ENCODE measurements at regions not wholly inside any gene's neighbourhood (a gene's known extent, or its start where the extent isn't known, plus 50 kb on each side); places are given as distances from the start of the nearest gene placed in this dataset.

GRCh38 chr5:2375757-2376250 lies 375.7 kb downstream of the IRX2 start:
- Histone ChIP-seq H3K4me3 (ENCODE audit: low read length) (no peak overlapping the region), H3K27ac (ENCODE audit: low read length) (no peak overlapping the region), H3K36me3 (ENCODE audit: control insufficient read depth, low read depth, low read length) (no peaks in the 10 kb centered on the region), H3K4me1 (ENCODE audit: control insufficient read depth, low read depth, low read length) (no peaks in the 10 kb centered on the region), H3K9me3 (ENCODE audit: control insufficient read depth, low read depth, low read length) (no peaks in the 10 kb centered on the region), H3K27me3 (ENCODE audit: control insufficient read depth, insufficient read depth, low read length) (no peaks in the 10 kb centered on the region), H3K9ac (ENCODE audit: low read length) (no peak overlapping the region)

DNA sequence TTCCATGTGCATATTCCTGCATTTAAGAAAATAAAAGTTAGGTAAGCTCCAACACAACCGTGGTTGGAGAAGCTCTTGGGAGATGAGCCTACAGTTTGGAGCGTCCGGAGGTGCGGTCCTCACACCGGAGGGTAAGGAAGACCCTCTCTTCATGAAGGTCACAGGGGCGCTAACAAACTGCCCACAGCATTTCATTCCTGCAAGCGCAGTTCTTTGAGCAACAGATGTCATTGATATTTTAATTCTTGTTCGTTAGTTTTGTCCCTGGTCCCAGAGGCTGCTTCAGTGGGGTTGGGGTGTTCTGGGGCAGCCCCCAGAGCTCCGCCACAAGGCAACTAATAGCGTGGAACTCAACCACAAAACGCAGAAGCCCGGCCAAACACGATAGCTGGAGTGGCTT lies 376.2 kb downstream of the IRX2 start:
- Histone ChIP-seq H3K4me1 (ENCODE audit: control insufficient read depth, low read depth, low read length) (no peaks in the 10 kb centered on the region), H3K9me3 (ENCODE audit: control insufficient read depth, low read depth, low read length) (no peaks in the 10 kb centered on the region), H3K36me3 (ENCODE audit: control insufficient read depth, low read depth, low read length) (no peaks in the 10 kb centered on the region), H3K4me3 (ENCODE audit: low read length) (no peak overlapping the region), H3K27ac (ENCODE audit: low read length) (no peak overlapping the region), H3K27me3 (ENCODE audit: control insufficient read depth, insufficient read depth, low read length) (no peaks in the 10 kb centered on the region), H3K9ac (ENCODE audit: low read length) (no peak overlapping the region)

- Histone ChIP-seq H3K27me3 (ENCODE audit: control insufficient read depth, insufficient read depth, low read length) (no peaks in the 10 kb centered on the region), H3K4me1 (ENCODE audit: control insufficient read depth, low read depth, low read length) (no peaks in the 10 kb centered on the region), H3K36me3 (ENCODE audit: control insufficient read depth, low read depth, low read length) (no peaks in the 10 kb centered on the region), H3K4me3 (ENCODE audit: low read length) (no peak overlapping the region), H3K27ac (ENCODE audit: low read length) (no peak overlapping the region), H3K9me3 (ENCODE audit: control insufficient read depth, low read depth, low read length) (no peaks in the 10 kb centered on the region), H3K9ac (ENCODE audit: low read length) (no peak overlapping the region)
Measured at GRCh38 chr5:2374703-2375102, 376.8 kb downstream of the IRX2 start.

GRCh38 chr5:2373631-2374030 lies 377.8 kb downstream of the IRX2 start:
- Histone ChIP-seq H3K9ac (ENCODE audit: low read length) (no peak overlapping the region), H3K4me1 (ENCODE audit: control insufficient read depth, low read depth, low read length) (no peaks in the 10 kb centered on the region), H3K36me3 (ENCODE audit: control insufficient read depth, low read depth, low read length) (no peaks in the 10 kb centered on the region), H3K27ac (ENCODE audit: low read length) (no peak overlapping the region), H3K27me3 (ENCODE audit: control insufficient read depth, insufficient read depth, low read length) (no peaks in the 10 kb centered on the region), H3K4me3 (ENCODE audit: low read length) (no peak overlapping the region), H3K9me3 (ENCODE audit: control insufficient read depth, low read depth, low read length) (no peaks in the 10 kb centered on the region)

DNA sequence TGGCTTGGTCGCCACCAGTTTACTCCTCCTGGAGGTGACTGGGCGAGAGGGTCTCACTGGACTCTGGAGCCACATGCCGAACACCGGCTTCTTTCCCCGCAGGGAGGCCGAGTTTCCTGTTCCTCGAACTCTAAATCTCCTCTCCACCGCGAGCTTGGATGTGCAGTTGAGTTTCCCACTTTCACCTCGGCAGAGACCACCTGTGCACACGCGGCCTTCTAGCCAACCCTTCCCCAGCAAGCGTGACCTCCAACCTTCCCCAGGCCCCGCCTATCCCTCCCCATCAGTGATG lies 380.1 kb downstream of the IRX2 start:
- H3K27me3 ChIP-seq (ENCODE audit: control insufficient read depth, insufficient read depth, low read length): no peaks in the 10 kb centered on the region
- H3K9me3 ChIP-seq (ENCODE audit: control insufficient read depth, low read depth, low read length): no peaks in the 10 kb centered on the region
- H3K9ac ChIP-seq (ENCODE audit: low read length): no peak overlapping the region
- no peaks in the 10 kb centered on the region for H3K36me3 ChIP-seq (ENCODE audit: control insufficient read depth, low read depth, low read length)
- no peak overlapping the region for H3K27ac ChIP-seq (ENCODE audit: low read length)
- H3K4me1 ChIP-seq (ENCODE audit: control insufficient read depth, low read depth, low read length): no peaks in the 10 kb centered on the region
- no peak overlapping the region for H3K4me3 ChIP-seq (ENCODE audit: low read length)

DNA sequence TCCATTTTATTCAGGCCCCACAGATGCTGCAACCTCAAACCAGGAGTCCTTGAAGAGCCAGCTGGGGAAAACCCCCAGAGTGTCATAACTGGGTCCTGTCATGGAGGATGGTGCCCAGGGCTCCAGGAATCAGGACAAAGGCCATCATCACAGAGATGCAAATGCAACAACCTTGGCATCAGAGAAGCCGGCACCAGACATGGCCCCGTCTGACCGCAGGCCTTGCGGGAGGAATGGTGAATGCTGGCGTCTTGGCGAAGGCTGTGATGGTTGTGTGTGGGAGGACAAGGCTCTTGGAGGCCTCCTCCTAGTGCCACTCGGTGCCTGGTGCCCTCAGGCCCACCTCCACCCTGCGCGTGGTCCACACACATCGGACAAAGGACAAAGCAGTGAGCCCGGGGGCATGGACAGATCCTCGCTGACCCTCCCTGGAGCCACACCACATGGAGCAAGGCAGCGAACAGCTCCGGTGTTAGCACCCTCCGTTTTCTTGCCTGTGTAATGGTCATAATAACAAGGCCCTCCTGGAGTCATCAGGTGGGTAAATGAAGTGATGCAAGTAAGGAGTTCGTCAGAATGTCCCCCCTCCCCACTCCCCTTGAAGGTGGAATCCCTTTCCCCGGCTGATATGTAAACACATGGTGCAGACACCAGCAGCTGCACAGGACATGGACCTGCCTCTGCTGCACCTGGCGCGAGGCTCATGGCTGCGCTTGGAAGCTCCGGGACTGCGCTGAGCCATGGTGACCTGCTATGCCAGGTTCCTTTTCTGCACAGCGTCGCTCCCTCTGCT lies 380.7 kb downstream of the IRX2 start:
- H3K9me3 ChIP-seq (ENCODE audit: control insufficient read depth, low read depth, low read length): no peaks in the 10 kb centered on the region
- no peak overlapping the region for H3K27ac ChIP-seq (ENCODE audit: low read length)
- H3K4me3 ChIP-seq (ENCODE audit: low read length): no peak overlapping the region

GRCh38 chr5:2369178-2369577 lies 382.3 kb downstream of the IRX2 start:
- no peak overlapping the region for H3K9ac ChIP-seq (ENCODE audit: low read length)
- H3K4me3 ChIP-seq (ENCODE audit: low read length): no peak overlapping the region
- H3K36me3 ChIP-seq (ENCODE audit: control insufficient read depth, low read depth, low read length): no peaks in the 10 kb centered on the region
- peaks cover 2% of the 10 kb centered on the region for H3K9me3 ChIP-seq (ENCODE audit: control insufficient read depth, low read depth, low read length)
- H3K27me3 ChIP-seq (ENCODE audit: control insufficient read depth, insufficient read depth, low read length): no peaks in the 10 kb centered on the region
- no peaks in the 10 kb centered on the region for H3K4me1 ChIP-seq (ENCODE audit: control insufficient read depth, low read depth, low read length)
- H3K27ac ChIP-seq (ENCODE audit: low read length): no peak overlapping the region

More for the DNA sequence above, 380.7 kb downstream of the IRX2 start:
- H3K36me3 ChIP-seq (ENCODE audit: control insufficient read depth, low read depth, low read length): no peaks in the 10 kb centered on the region
- no peaks in the 10 kb centered on the region for H3K27me3 ChIP-seq (ENCODE audit: control insufficient read depth, insufficient read depth, low read length)
- H3K4me1 ChIP-seq (ENCODE audit: control insufficient read depth, low read depth, low read length): no peaks in the 10 kb centered on the region
- H3K9ac ChIP-seq (ENCODE audit: low read length): no peak overlapping the region

GRCh38 chr5:2366816-2367215 lies 384.7 kb downstream of the IRX2 start:
- Histone ChIP-seq H3K4me3 (ENCODE audit: low read length) (no peak overlapping the region), H3K27ac (ENCODE audit: low read length) (no peak overlapping the region), H3K36me3 (ENCODE audit: control insufficient read depth, low read depth, low read length) (no peaks in the 10 kb centered on the region), H3K9me3 (ENCODE audit: control insufficient read depth, low read depth, low read length) (peaks cover 2% of the 10 kb centered on the region), H3K27me3 (ENCODE audit: control insufficient read depth, insufficient read depth, low read length) (no peaks in the 10 kb centered on the region), H3K4me1 (ENCODE audit: control insufficient read depth, low read depth, low read length) (no peaks in the 10 kb centered on the region), H3K9ac (ENCODE audit: low read length) (no peak overlapping the region)

- no peaks in the 10 kb centered on the region for H3K36me3 ChIP-seq (ENCODE audit: control insufficient read depth, low read depth, low read length)
- H3K4me1 ChIP-seq (ENCODE audit: control insufficient read depth, low read depth, low read length): no peaks in the 10 kb centered on the region
- H3K9me3 ChIP-seq (ENCODE audit: control insufficient read depth, low read depth, low read length): no peaks in the 10 kb centered on the region
- H3K4me3 ChIP-seq (ENCODE audit: low read length): no peak overlapping the region
- no peaks in the 10 kb centered on the region for H3K27me3 ChIP-seq (ENCODE audit: control insufficient read depth, insufficient read depth, low read length)
- no peak overlapping the region for H3K9ac ChIP-seq (ENCODE audit: low read length)
- no peak overlapping the region for H3K27ac ChIP-seq (ENCODE audit: low read length)
Measured at GRCh38 chr5:2357309-2357708, 394.2 kb downstream of the IRX2 start.

DNA sequence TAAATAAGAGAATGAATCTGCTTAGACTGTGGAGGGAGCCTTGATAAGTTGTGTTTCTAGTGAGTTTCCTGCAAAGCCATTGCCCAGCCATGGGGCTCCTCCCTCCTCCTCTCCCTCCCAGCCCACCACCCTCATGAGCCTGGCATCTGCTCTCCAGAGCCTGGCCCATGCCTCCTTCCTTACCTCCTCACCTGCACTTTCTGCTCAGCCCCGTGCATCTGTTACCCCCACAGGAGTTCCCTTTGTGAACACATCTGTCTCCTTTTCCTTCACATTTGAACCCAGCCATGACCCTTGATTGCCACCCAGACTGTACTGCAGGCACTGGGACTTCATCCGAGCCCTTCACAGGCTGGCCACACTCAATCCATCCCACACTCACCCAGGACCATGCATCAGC lies 395.6 kb downstream of the IRX2 start:
- Histone ChIP-seq H3K9me3 (ENCODE audit: control insufficient read depth, low read depth, low read length) (no peaks in the 10 kb centered on the region), H3K9ac (ENCODE audit: low read length) (no peak overlapping the region), H3K4me1 (ENCODE audit: control insufficient read depth, low read depth, low read length) (no peaks in the 10 kb centered on the region), H3K27ac (ENCODE audit: low read length) (no peak overlapping the region), H3K27me3 (ENCODE audit: control insufficient read depth, insufficient read depth, low read length) (no peaks in the 10 kb centered on the region), H3K36me3 (ENCODE audit: control insufficient read depth, low read depth, low read length) (no peaks in the 10 kb centered on the region), H3K4me3 (ENCODE audit: low read length) (no peak overlapping the region)

- Histone ChIP-seq H3K36me3 (ENCODE audit: control insufficient read depth, low read depth, low read length) (no peaks in the 10 kb centered on the region), H3K4me1 (ENCODE audit: control insufficient read depth, low read depth, low read length) (no peaks in the 10 kb centered on the region), H3K9me3 (ENCODE audit: control insufficient read depth, low read depth, low read length) (no peaks in the 10 kb centered on the region), H3K27ac (ENCODE audit: low read length) (no peak overlapping the region), H3K4me3 (ENCODE audit: low read length) (no peak overlapping the region), H3K9ac (ENCODE audit: low read length) (no peak overlapping the region), H3K27me3 (ENCODE audit: control insufficient read depth, insufficient read depth, low read length) (no peaks in the 10 kb centered on the region)
Measured at GRCh38 chr5:2353871-2354440, 397.5 kb downstream of the IRX2 start.

GRCh38 chr5:2353211-2353610 lies 398.3 kb downstream of the IRX2 start:
- no peaks in the 10 kb centered on the region for H3K4me1 ChIP-seq (ENCODE audit: control insufficient read depth, low read depth, low read length)
- no peaks in the 10 kb centered on the region for H3K27me3 ChIP-seq (ENCODE audit: control insufficient read depth, insufficient read depth, low read length)
- H3K27ac ChIP-seq (ENCODE audit: low read length): no peak overlapping the region
- no peaks in the 10 kb centered on the region for H3K36me3 ChIP-seq (ENCODE audit: control insufficient read depth, low read depth, low read length)
- no peaks in the 10 kb centered on the region for H3K9me3 ChIP-seq (ENCODE audit: control insufficient read depth, low read depth, low read length)
- no peak overlapping the region for H3K4me3 ChIP-seq (ENCODE audit: low read length)
- no peak overlapping the region for H3K9ac ChIP-seq (ENCODE audit: low read length)
